Occipital lobe (tissue), 1 donor: ENCODE measurements at regions not wholly inside any gene's neighbourhood (a gene's known extent, or its start where the extent isn't known, plus 50 kb on each side); places are given as distances from the start of the nearest gene placed in this dataset.
"Not testable (repeated sequence)": the region's sequence is repeated elsewhere in the genome, so short reads cannot be mapped to it uniquely, and the experiment has no call there.

Experiments used
- DNase-seq: peaks from one replicate; lab custom pipeline; 2025; lab: John Stamatoyannopoulos, UW

DNA sequence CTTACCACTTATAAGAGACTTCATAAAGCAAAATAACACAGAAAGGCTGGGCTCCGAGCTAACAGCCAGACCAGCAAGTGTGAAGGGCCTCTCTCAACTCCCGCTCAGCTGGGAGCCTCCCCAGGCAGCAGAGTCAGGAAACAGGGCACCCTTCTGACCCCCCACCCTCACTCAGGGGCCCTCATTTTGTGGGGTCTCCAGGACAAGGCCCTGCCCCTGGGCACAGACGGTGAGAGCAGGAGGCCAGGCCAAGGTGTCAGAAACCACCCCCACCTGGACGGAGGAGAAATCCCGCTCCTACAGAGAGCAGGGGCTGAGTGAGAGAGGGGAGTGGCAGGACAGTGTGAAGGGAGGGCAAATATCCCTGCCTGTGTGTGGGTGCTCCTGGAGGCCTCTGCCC is 135.8 kb upstream of the FOXD4L5 start:
- DNase-seq = no peak

GRCh38 chr9:65418966-65419365 is 134.0 kb upstream of the FOXD4L5 start:
- not testable (repeated sequence) for DNase-seq

DNA sequence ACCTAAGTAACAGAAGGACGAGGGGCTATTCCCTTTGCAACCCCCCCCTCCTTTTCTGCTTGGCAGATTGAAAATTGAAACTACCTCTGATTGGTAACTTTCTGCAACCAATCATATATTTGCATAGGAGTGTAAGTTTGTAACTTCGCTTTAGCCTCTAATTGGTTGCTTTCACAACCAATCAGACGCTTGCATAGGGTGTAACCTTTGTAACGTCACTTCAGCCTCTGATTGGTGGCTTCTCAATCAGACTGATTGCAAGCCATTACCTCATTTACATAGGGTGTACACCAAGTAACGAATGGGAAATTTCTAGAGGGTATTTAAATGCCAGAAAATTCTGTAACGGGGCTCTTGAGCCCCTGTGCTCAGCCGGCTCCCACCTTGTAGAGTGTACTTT is 131.9 kb upstream of the FOXD4L5 start:
- DNase-seq = not testable (repeated sequence)

DNA sequence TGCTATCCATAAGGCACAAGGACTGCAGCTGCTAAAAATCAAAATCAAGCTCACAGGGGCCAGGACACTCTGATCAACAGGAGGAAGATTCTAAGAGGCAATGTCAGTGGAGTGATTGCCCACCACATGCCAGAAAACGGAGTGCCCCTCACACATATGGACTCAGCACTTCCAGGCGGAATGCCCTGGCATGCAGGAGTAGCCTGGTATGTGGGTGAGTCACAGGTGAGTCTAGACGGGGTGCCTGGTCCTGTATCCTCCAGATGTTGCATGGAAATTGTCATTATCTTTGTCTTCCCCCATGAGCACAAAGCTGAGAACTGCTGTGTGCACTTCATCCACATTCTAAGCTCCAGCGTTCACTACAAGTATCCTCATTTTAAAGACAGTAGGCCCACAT is 129.2 kb upstream of the FOXD4L5 start:
- DNase-seq = not testable (repeated sequence)

GRCh38 chr9:65413371-65413770 is 128.4 kb upstream of the FOXD4L5 start:
- DNase-seq = not testable (repeated sequence)

GRCh38 chr9:65411901-65412300 is 126.9 kb upstream of the FOXD4L5 start:
- DNase-seq = no peak

DNA sequence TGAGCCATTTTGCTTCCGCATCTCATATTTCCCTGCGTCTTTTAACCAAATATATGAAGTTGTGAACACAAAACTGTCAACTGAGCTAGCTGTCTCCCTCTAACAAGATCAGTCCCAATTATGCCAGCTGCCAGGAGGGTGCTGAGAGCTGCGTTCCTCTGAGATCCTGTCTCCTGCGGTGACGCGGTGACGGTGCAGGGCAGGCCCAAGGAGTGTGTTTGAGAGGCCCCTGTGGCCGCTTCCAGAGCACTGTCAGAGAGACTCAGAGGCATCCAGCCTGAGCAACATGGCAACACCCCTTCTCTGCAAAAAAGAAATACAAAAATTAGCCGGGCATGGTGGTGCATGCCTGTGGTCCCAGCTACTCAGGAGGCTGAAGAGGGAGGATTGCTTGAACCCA is 126.3 kb upstream of the FOXD4L5 start:
- DNase-seq = no peak

- DNase-seq = no peak
Measured at GRCh38 chr9:65410926-65411325, 125.9 kb upstream of the FOXD4L5 start.

DNA sequence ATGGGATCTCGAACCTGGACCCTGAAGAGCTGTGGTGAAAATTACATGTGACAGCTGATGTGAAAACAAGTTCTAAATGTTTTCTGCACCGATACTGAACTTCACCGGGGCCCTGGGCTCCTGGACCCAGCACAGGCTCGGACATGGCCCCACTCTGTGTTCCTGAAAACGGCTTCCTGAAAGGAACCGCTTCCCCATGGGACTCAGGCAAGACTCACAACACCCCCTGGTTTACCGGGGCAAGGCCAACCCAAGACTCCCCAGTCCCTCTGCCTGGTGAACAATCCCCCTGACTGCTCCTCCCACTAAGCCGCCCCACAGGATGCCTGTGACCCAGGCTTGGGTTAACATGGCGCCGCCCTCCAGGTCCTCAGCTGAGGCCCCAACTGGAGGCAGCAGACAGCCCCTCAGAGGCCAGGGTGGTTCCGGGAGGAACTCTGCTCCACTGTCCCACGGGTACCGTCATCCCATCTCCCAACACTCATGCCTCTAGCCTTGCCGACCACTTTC is 124.5 kb upstream of the FOXD4L5 start:
- DNase-seq = no peak

GRCh38 chr9:65408806-65409205 is 123.8 kb upstream of the FOXD4L5 start:
- DNase-seq = not testable (repeated sequence)

GRCh38 chr9:65406625-65407024 is 121.6 kb upstream of the FOXD4L5 start:
- not testable (repeated sequence) for DNase-seq

GRCh38 chr9:65405766-65406165 is 120.8 kb upstream of the FOXD4L5 start:
- DNase-seq = not testable (repeated sequence)

DNA sequence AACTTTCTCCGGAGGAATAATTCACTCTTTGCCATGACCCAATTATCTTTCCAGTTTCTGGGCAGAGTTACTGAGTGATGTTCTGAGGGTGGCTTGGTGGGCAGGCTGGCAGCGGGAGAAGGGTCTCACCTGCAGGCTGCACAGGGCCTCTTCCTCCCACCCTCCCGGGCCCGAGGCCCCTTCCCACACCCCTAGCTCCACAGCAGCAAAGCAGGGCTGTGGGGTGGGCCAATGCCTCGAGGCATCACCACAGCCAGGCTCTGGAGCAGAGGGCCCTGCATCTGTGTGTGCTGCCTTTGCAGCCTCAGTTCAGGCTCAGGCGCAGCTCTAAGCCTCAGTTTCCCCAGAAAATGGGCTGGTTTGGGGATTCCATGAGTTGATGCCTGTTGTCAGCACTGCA is 120.2 kb upstream of the FOXD4L5 start:
- DNase-seq = no peak

DNA sequence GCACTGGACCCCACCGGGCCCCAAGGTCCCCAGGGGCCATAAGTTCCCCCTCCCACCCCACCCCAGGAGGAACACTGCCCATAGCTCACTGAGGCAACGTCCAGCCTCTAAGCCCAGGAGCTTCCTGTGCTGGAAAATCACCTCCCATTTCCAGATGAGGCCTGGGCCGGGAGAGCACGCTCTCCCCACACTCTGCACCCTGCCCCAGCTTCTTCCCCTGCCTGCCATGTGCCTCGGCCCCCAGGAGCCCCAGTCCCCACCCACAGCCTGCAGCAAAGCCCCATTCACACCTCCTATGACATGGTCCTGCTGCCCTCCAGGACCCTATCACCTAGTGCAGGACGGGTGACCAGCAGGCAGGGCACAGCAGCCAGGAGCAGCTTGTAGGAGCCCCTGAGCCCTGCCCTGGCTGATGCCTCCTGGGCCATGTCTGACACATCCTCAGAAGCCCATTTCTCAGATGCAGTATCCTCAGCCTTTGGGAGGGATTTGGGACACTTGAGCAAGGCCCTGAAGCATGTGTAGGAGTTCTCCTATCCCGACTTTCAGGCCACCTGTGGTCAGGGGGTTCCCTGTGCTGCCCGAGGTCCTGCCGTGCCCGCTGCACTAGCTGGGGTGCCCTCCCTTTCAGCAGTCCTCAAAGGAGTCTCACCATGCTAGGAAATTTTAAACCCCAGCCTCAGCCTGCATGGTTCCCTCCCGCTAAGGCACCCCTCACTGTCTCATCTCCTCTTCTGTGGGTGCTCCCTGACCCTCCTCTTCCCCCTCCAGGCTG is 119.4 kb upstream of the FOXD4L5 start:
- DNase-seq = no peak

DNA sequence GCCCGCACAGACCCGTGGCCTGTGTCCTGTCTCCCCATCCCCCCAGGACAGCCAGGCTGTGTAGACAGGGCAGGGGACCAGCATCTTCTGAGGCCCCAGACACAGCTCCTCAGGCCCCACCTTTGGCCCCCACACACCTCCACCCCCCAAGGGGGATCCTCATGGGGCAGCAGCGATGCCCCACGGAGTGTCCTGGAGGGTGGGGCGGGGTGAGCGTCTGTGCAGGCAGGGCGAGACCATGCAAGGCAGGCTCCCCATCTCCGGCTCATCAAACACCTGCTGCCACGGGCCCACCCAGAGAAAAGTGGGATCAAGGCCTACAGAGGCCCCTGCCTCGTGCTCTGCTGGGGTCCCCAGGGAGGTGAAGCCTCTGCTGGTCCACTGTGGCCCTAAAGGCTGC is 118.7 kb upstream of the FOXD4L5 start:
- DNase-seq = no peak

DNA sequence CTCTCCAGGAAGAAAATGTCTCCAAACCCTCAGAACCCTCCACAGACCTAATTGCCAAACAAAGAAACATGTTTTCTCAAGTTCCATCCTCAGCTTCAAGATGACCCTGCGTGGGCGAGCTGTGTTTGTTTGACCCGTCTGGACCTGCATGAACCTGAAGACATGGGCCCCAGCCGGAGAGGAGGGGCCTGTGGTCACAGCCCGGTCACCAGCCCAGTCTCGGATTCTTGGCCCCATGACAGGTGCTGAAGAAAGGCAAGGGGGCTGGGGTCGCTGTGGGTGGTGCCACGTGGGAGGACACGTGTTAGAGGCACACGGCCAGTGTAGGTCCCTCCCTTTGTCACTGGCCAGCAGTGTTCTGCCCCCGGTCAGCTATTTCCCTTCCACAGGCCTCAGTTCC is 118.1 kb upstream of the FOXD4L5 start:
- not testable (repeated sequence) for DNase-seq

GRCh38 chr9:65402206-65402870 is 117.3 kb upstream of the FOXD4L5 start:
- not testable (repeated sequence) for DNase-seq

- DNase-seq = not testable (repeated sequence)
Measured at GRCh38 chr9:65401456-65402045, 116.5 kb upstream of the FOXD4L5 start.

- no peak for DNase-seq
Measured at GRCh38 chr9:65400886-65401285, 115.9 kb upstream of the FOXD4L5 start.

- DNase-seq = not testable (repeated sequence)
Measured at GRCh38 chr9:65397763-65398719, 113.0 kb upstream of the FOXD4L5 start.

DNA sequence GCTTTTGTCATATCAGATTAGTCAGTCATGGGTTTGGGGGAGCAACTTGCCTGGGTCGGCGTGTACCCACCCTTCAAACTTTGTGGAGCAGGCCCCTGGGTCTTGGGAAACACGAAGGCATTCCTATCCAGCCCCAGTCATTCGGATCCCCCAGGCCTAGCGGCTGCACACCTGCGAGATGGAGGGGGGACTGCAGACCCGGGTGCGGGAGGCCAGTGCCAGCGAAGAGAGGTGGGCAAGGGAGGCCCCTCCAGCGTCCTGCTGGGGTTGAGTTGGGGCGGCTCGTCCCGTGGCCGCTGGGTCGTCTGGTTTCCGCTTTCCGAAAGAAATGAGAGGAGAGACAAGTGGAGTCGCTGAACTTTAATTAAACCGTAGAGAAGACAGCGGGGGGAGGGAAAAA is 112.2 kb upstream of the FOXD4L5 start:
- not testable (repeated sequence) for DNase-seq
